Embryonic facial prominence (tissue), 1 donor: ENCODE measurements at regions not wholly inside any gene's neighbourhood (a gene's known extent, or its start where the extent isn't known, plus 50 kb on each side); places are given as distances from the start of the nearest gene placed in this dataset.
"Not testable (repeated sequence)": the region's sequence is repeated elsewhere in the genome, so short reads cannot be mapped to it uniquely, and the experiment has no call there.

ENCODE experiments used
- DNase-seq: peaks from one replicate; pipeline ENCODE4 v3.0.0-alpha.2; 2016; ENCODE audit errors: extremely low spot score

- no peak for DNase-seq
Observed at GRCh38 chr2:66105066-66105753, 329.7 kb upstream of the MEIS1 start.

GRCh38 chr2:66103581-66103980 is 331.3 kb upstream of the MEIS1 start:
- no peak for DNase-seq

- no peak for DNase-seq
Observed at GRCh38 chr2:66101206-66101605, 333.7 kb upstream of the MEIS1 start.

- DNase-seq: no peak
Observed at GRCh38 chr2:66095820-66096345, 339.0 kb upstream of the MEIS1 start.

GRCh38 chr2:66094689-66095088 is 340.2 kb upstream of the MEIS1 start:
- not testable (repeated sequence) for DNase-seq

- no peak for DNase-seq
Observed at GRCh38 chr2:66093371-66093770, 341.6 kb upstream of the MEIS1 start.

GRCh38 chr2:66084948-66085590 is 349.9 kb upstream of the MEIS1 start:
- DNase-seq: no peak

- DNase-seq: no peak
Observed at GRCh38 chr2:66082581-66082980, 352.3 kb upstream of the MEIS1 start.

- no peak for DNase-seq
Observed at GRCh38 chr2:66080127-66080526, 354.8 kb upstream of the MEIS1 start.

- no peak for DNase-seq
Observed at GRCh38 chr2:66073172-66073571, 361.8 kb upstream of the MEIS1 start.

GRCh38 chr2:66070721-66071602 is 364.0 kb upstream of the MEIS1 start:
- DNase-seq: no peak

GRCh38 chr2:66069937-66070720 is 364.8 kb upstream of the MEIS1 start:
- no peak for DNase-seq

- no peak for DNase-seq
Observed at GRCh38 chr2:66066032-66066431, 368.9 kb upstream of the MEIS1 start.

- no peak for DNase-seq
Observed at GRCh38 chr2:66059332-66059731, 375.6 kb upstream of the MEIS1 start.

GRCh38 chr2:66058675-66059074 is 376.2 kb upstream of the MEIS1 start:
- no peak for DNase-seq

- DNase-seq: no peak
Observed at GRCh38 chr2:66057844-66058243, 377.1 kb upstream of the MEIS1 start.

GRCh38 chr2:66050392-66050791 is 384.5 kb upstream of the MEIS1 start:
- no peak for DNase-seq

GRCh38 chr2:66048667-66049066 is 386.3 kb upstream of the MEIS1 start:
- DNase-seq: no peak

- no peak for DNase-seq
Observed at GRCh38 chr2:66041902-66042657, 392.8 kb upstream of the MEIS1 start.

- no peak for DNase-seq
Observed at GRCh38 chr2:66036948-66037347, 398.0 kb upstream of the MEIS1 start.

GRCh38 chr2:66034467-66034866 is 400.5 kb upstream of the MEIS1 start:
- DNase-seq: no peak
